Embryonic facial prominence (tissue), 1 donor: ENCODE measurements at regions not wholly inside any gene's neighbourhood (a gene's known extent, or its start where the extent isn't known, plus 50 kb on each side); places are given as distances from the start of the nearest gene placed in this dataset.

Experiments used
- DNase-seq: peaks from one replicate; pipeline ENCODE4 v3.0.0-alpha.2; 2016; ENCODE audit errors: extremely low spot score

DNA sequence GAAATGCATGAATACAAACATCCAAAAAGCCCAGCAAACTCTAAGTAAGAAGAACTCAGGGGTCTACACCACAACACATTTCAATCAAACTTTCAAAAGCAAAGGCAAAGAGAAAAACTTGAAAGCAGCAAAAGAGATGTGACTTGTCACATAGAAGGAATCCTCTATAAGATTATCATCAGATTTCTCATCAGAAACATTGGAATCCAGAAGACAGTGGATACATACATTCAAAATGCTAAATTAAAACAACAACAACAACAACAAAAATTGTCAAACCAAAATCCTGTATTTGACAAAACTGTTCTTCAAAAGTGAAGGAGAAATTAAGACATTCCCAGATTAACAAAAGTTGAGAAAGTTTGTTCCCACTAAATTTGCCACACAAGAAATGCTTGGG, 362.7 kb downstream of the ZNF608 start:
- DNase-seq: no peak

DNA sequence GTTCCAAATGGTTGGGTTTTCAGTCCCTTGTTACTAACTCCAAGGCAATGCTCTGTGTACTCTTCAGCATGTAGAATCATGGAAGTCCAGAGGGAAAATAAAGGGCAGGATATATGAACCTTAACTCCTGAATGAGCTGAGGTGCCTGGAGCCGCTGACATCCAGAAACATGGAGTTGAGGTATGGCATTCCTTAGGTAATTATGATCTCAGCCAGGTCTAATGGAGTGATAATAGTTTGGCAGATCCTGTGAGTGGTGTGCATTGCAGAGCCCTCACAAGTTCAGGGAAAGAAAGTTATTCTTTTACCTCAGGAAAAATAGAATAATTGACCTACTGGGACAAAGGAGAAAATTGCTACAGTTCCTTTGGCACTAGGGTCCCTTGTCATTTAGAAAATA, 369.1 kb downstream of the ZNF608 start:
- DNase-seq: no peak

DNA sequence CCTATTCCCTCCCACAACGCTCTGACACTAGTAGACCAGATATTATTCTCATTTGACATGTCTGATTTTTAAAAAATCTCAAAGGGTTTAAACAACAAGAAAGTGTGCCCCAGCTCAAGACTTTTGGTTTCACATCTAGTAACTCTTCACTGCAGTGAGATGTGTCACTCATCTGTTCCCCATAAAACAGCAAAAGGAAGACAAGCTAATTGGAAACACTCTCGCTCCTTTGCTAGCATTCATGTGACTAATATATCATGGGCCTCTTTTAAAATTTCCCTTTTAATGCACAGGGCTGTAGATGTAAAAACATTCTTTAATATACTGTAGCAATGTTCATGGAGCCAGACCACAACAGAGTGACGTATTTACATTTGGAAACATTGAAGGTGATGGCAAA, 372.6 kb downstream of the ZNF608 start:
- no peak for DNase-seq

DNA sequence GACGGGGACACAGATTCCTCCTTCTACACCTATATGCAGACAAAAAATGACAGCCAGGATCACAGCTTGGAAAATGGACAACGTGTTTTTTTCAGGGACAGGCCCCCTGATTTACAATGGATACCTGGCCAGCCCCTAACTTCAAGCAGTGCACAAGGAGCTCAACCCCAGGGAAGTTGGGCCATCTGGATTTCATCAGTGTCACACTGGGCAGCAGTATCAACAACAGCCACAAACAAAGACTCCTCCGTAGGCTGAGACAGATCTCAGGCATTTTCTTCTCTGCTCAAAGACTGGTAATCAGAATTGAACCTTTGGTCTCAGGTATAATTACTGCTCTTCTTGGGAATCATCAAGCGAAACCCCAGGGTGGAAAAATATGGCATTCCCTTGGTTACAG, 374.0 kb downstream of the ZNF608 start:
- DNase-seq: no peak

DNA sequence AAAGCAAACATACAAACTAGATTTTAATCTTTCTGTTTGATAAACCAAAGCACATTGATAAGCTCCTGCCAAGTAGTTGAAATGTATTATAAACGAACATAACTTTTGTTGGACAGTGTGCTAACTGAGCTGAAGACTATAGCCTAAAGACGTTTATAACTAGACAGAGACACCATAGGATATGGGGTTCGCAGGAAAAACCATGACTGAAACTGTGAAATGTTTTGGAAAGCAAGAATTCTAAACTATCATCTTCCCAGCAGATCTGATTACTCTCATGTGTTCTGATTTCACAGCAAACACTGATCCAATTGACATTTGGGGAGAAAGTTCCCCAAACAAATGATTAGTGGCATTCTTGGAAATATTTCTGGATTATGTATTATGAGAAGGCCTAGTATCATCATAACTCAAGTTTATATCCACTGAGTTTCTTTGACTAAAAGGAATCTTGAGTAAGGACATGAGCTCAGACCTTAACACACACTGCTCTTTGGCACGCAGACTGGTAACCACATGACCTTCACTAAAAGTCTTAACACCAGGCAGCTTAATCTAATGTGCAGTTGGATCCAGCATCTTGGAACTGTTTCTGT, 375.2 kb downstream of the ZNF608 start:
- no peak for DNase-seq

GRCh38 chr5:124370601-124371000, 375.8 kb downstream of the ZNF608 start:
- DNase-seq: no peak

DNA sequence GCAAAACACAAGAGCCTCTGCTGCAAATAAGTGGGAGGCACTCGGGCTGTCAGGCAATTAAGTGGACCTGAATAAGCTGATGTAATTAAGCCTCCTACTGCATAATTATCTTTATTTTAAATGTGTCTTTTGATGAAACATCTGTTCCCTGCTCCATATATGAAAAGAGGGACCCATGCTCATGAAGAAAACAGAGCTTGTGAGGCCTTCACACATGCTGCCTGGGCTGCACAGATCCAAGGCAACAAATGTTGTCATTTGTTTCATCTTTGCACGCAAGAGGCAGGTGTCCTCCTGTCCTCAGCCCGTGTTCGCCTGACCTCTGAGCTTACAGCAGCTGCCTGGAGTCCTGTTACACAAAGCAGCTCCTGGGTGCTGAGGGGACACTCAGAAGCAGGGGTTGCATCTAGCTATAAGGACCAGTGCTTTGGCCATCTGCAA, 381.1 kb downstream of the ZNF608 start:
- no peak for DNase-seq

DNA sequence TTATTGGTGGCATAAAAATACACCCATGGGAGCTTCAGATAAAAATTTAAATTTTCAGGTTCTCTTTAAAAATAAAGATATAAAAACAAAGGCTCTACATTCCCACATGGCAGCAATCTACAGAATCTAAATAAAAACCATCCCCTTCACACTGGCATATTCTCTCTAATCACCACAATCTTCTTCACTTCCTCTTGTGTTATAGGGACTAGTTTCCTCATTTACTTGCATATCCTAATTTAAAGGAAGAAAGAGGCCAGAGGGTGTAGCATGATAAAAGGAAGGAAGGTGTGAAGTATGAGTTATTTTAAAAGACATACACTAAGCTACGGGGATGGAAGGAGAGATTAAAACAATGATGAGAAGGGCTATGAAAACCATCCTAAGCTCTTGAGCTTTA, 390.5 kb downstream of the ZNF608 start:
- DNase-seq: no peak

GRCh38 chr5:124353016-124353415, 393.4 kb downstream of the ZNF608 start:
- DNase-seq: no peak

GRCh38 chr5:124352312-124352711, 394.1 kb downstream of the ZNF608 start:
- DNase-seq: no peak

DNA sequence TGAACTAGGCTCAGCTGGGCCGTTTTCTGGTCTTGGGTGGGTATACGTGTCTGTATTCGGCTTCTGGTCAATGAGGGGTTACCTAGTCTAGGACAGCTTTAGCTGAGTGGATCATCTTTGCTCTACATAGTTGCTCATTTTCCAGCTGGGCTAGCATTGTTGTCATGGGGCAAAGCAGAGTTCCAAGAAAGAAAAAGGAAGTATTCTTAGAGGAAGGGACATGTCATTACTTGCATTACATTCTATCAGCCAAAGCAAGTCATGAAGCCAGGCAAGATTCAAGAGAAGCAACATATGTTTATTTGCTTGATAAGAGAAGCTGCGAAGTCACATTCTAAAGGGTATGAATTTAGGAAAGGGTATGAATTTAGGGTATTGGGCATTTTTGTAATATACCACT, 396.5 kb downstream of the ZNF608 start:
- DNase-seq: no peak

DNA sequence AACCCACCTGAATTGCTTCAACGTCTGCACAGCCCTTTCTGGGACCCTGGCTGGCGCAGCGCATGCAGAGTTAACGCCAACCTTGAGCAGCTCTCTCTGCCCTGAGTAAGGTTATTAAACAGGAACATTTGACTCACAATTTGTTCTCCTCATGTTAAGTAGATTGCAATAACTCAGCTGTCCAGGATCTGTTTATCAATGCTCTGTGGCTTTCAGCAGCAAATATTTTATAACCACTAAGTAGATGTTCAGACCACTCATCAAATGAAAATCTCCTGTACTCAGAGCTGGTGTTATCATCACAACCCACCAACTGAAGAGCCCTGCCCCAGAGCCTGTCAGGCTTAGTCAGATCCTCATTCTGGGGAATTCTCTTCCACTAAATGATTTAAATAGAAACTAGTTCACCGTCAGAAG, 403.0 kb downstream of the ZNF608 start:
- no peak for DNase-seq

GRCh38 chr5:124342986-124343385, 403.5 kb downstream of the ZNF608 start:
- DNase-seq: peak; percentile 31

DNA sequence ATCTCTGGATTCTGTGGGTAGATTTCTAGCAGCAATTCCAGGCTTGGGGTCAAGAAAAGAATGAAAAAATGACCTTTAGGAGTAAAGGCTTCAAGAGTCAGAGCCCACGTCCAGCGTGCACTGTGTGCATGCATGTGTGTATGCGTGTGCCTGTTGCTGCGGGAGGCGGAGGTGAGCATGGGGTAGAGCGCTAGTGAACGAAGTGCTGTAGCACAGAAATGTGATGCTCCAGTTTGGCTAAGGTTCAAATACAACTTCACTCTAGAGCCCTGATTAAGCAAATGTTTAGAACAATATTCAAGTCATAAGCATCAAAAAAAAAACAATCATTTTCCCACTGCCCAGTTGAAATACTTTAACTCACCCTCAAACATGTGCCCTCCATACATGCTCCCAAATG, 403.9 kb downstream of the ZNF608 start:
- peak; percentile 40 for DNase-seq

DNA sequence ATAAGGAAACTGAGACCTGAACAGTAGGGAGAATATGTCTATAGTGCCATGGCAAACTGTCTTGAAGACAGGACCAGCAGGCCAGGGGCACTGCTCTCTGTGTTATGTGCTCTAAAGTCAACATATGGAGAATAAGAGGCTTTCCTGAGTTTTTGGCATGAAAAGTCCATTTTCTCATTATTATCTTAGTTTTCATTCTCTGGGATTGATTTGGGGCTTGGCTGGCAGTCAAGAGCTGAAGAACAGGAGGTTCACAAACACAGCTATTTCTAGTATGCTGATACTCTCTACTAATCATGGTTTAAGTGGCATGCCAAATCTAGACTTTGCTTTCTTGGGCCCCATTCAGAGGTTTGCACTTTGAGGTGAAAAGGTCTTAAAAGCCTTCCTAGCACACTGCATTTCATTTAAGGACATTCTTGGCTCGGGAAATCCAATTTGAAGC, 404.4 kb downstream of the ZNF608 start:
- peak; percentile 68 for DNase-seq

DNA sequence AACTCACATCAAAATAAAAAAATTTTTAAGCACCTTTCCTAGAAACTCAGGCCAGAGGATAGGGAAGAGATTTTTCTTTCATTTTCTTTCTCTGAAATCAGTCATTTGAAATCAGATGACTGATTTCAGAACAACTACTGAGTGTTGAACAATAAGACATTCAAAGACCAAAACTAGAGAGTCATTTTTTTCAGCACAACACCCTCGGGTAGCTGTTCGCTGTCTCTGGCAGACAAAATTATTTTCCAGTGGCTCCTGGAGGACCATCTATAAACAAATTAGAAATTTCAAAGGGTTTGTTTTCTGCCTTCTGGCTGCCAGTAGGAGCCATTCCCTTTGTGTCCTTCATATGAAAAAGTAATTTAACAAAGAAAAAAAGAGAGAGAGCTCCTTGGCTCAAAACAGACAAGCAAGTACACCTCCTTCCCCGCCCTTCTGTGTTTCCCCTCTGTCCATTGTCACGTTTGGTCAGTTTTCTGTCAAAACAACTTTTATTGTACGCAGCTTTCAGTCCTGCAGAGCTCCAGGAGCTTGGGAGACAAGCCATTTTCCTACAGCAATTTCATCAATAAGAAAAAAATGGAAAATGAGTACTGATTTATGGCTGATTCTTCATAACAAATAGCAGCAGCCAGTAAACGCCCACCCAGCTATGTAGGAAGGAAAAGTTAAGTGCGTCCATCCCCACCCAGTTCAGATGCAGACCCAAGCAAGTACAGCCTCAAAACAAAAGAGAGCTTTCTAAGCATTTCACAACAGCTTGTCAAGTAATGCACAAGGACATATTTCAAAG, 405.2 kb downstream of the ZNF608 start:
- DNase-seq: peak; percentile 29

DNA sequence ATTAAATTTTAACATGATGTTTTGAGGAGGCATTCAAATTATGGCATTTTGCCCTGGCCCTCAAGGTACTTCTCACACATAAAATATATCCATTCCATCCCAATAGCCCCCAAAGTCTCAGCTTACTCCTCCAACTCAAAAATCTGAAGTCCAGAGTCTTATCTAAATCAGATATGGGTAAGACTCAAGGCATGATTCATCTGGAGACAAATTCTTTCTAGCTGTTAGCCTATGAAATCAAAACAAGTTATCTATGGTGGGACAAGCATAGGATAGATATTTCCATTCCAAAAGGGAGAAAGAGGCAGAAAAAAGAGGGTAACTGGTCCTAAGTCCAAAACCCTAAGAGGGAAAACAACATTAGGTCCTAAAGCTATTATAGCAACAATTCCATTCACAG, 408.4 kb downstream of the ZNF608 start:
- DNase-seq: no peak

GRCh38 chr5:124333298-124333979, 413.0 kb downstream of the ZNF608 start:
- no peak for DNase-seq

- no peak for DNase-seq
Observed at GRCh38 chr5:124332273-124332672, 414.2 kb downstream of the ZNF608 start.

- DNase-seq: no peak
Observed at GRCh38 chr5:124330595-124331220, 415.7 kb downstream of the ZNF608 start.

DNA sequence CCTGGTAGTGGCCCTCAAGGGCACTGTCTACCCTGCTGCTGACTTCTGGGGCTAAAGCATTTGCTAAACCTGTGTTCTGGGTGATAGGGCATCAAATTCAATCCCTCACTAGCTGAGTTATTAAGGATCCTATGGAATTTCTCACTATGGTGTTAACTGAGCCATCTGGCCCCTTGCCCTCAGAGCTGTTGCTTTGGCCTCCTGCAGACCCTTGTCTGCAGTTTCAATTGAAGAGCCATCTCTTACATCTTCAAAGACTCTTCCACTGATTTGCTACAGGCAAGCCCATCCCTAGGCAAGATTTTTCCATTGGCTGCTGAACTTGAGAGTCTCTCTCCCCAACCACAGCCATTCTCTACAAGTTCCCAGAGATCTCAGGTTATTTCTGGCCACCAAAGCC, 418.2 kb downstream of the ZNF608 start:
- DNase-seq: no peak

DNA sequence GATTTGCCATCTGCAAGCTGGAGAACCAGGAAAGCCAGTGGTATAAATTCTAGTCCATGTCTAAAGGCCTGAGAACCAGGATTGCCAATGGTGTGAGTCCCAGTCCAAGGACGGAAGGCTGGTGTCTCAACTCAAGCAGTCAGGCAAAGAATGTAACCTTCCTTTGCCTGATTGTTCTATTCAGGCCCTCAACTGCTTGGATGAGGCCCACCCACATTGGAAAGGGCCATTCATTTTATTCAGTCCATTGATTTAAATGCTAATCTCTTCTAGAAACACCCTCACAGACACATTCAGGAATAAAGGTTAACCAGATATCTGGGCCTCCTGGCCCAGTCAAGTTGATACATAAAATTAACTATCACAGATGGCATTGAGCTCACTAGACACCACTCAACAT, 427.8 kb downstream of the ZNF608 start:
- no peak for DNase-seq
